A549 (cell line): ENCODE measurements at regions not wholly inside any gene's neighbourhood (a gene's known extent, or its start where the extent isn't known, plus 50 kb on each side); places are given as distances from the start of the nearest gene placed in this dataset.

Experiments used
- ATAC-seq, 2 experiments: fragments of 200-7000 bp in 1 of 2; fragments of >200 bp in 1 of 2; cut with Nextera tagmentation in 1 of 2; cut with Tn5 transposase in 1 of 2; 3 replicates each; pipeline versions ENCODE4 v1.8.0 to v1.9.1; 2018 to 2020; ENCODE audit warnings: mild to moderate bottlenecking in 1 of 2, moderate library complexity in 1 of 2
- CTCF ChIA-PET: fragments of 300-600 bp; sonication (Branson Sonifier 250); formaldehyde crosslinking; extraction: SDS; loops from one replicate; lab custom pipeline; 2021; ENCODE audit warnings: antibody characterized with exemption, inconsistent platforms; lab: Yijun Ruan, JAX
- POLR2A ChIA-PET: fragments of 350-600 bp; formaldehyde crosslinking; extraction: SDS; loops from one replicate; lab custom pipeline; 2021; ENCODE audit warnings: antibody characterized with exemption, inconsistent platforms; lab: Yijun Ruan, JAX
- DNase-seq, 2 experiments: peaks; one replicate each; pipeline versions ENCODE4 v3.0.0 to v3.0.0-alpha.2; 2011 to 2016; ENCODE audit warnings: low read depth in 1 of 2, low spot score in 1 of 2
- FAIRE-seq: peaks from 2 replicates; lab custom pipeline; 2011; peaks lifted over from hg19 to GRCh38; lab: Jason Lieb, UNC
- H3K27ac ChIP-seq, 2 experiments: fragments of >200 bp; sonication (Bioruptor Twin); formaldehyde crosslinking; 3 replicates each; pipeline ENCODE4 v1.5.1; 2016 to 2017
- H3K4me1 ChIP-seq: fragments of >200 bp; sonication (Bioruptor Twin); formaldehyde crosslinking; 3 replicates; pipeline ENCODE4 v1.6.1; 2016
- H3K4me2 ChIP-seq: fragments of >200 bp; sonication (Bioruptor Twin); formaldehyde crosslinking; 3 replicates; pipeline ENCODE4 v1.6.1; 2016
- H3K4me3 ChIP-seq: fragments of >200 bp; sonication (Bioruptor Twin); formaldehyde crosslinking; 3 replicates; pipeline ENCODE4 v1.5.1; 2016
- H3K9me3 ChIP-seq: fragments of >200 bp; sonication (Bioruptor Twin); formaldehyde crosslinking; 3 replicates; pipeline ENCODE4 v1.6.1; 2016
- CEBPB ChIP-seq, 2 experiments: fragments of >200 bp in 1 of 2; sonication (Bioruptor Twin) in 1 of 2; formaldehyde crosslinking in 1 of 2; IDR thresholded peaks; 2 replicates each; pipeline ENCODE4 v1.6.1; 2012 to 2016
- CHD2 ChIP-seq: fragments of 150-350 bp; IDR thresholded peaks from 2 replicates; pipeline ENCODE4 v1.6.1; 2014; ENCODE audit warnings: low read length; ENCODE audit not compliant: partially characterized antibody
- CHD4 ChIP-seq: fragments of 200-600 bp; sonication (generic); IDR thresholded peaks from 2 replicates; pipeline ENCODE4 v1.6.1; 2016; ENCODE audit warnings: antibody characterized with exemption, mild to moderate bottlenecking, borderline replicate concordance
- CTCF ChIP-seq: fragments of >200 bp; sonication (Bioruptor Twin); formaldehyde crosslinking; IDR thresholded peaks from 3 replicates; pipeline ENCODE4 v1.5.1; 2016
- EHMT2 ChIP-seq: fragments of 200-600 bp; sonication (generic); IDR thresholded peaks from 2 replicates; pipeline ENCODE4 v1.6.1; 2016; ENCODE audit warnings: antibody characterized with exemption, low read depth, mild to moderate bottlenecking, moderate library complexity
- ESRRA ChIP-seq: fragments of 150-350 bp; IDR thresholded peaks from 2 replicates; pipeline ENCODE4 v1.6.1; 2014; ENCODE audit warnings: mild to moderate bottlenecking, low read length, borderline replicate concordance
- FOSB ChIP-seq: fragments of 250-450 bp; sonication (Bioruptor Pico); IDR thresholded peaks from 2 replicates; pipeline ENCODE4 v1.5.0; 2020; ENCODE audit warnings: mild to moderate bottlenecking, moderate library complexity
- FOSL2 ChIP-seq, 2 experiments: fragments of 450-650 bp in 1 of 2; fragments of >200 bp in 1 of 2; sonication (Bioruptor Twin) in 1 of 2; formaldehyde crosslinking; IDR thresholded peaks; 2 replicates each; pipeline versions ENCODE4 v1.5.0 to v1.6.1; 2016 to 2020; ENCODE audit warnings: mild to moderate bottlenecking in 1 of 2, moderate library complexity in 1 of 2
- FOXS1 ChIP-seq: fragments of 250-450 bp; sonication (Bioruptor Pico); IDR thresholded peaks from 2 replicates; pipeline ENCODE4 v1.5.0; 2020; ENCODE audit warnings: mild to moderate bottlenecking, moderate library complexity
- HMGXB4 ChIP-seq: fragments of 250-450 bp; sonication (Bioruptor Pico); IDR thresholded peaks from 2 replicates; pipeline ENCODE4 v1.5.0; 2021; ENCODE audit warnings: mild to moderate bottlenecking, moderate library complexity, borderline replicate concordance
- HOXA7 ChIP-seq: fragments of 250-450 bp; sonication (Bioruptor Pico); IDR thresholded peaks from 2 replicates; pipeline ENCODE4 v1.5.0; 2020; ENCODE audit warnings: mild to moderate bottlenecking, moderate library complexity
- HOXB5 ChIP-seq: fragments of 250-450 bp; sonication (Bioruptor Pico); IDR thresholded peaks from 2 replicates; pipeline ENCODE4 v1.5.0; 2020; ENCODE audit warnings: mild to moderate bottlenecking, moderate library complexity
- KDM1A ChIP-seq: fragments of 200-600 bp; sonication (generic); IDR thresholded peaks from 2 replicates; pipeline ENCODE4 v1.6.1; 2016; ENCODE audit warnings: low read depth, mild to moderate bottlenecking
- MAZ ChIP-seq: fragments of 150-350 bp; IDR thresholded peaks from 2 replicates; pipeline ENCODE4 v1.6.1; 2014; ENCODE audit warnings: antibody characterized with exemption, low read depth, low read length, borderline replicate concordance
- NR3C1 ChIP-seq: fragments of >200 bp; sonication (Bioruptor Twin); formaldehyde crosslinking; IDR thresholded peaks from 3 replicates; pipeline ENCODE4 v1.6.1; 2017
- RAD21 ChIP-seq, 2 experiments: fragments of >200 bp in 1 of 2; sonication (Bioruptor Twin) in 1 of 2; formaldehyde crosslinking in 1 of 2; IDR thresholded peaks in 1 of 2; conservative IDR thresholded peaks in 1 of 2; 2 replicates in 1 of 2; 3 replicates in 1 of 2; pipeline ENCODE4 v1.6.1; 2012 to 2018; ENCODE audit warnings: inconsistent platforms in 1 of 2
- RCOR1 ChIP-seq: fragments of 150-350 bp; IDR thresholded peaks from 2 replicates; pipeline ENCODE4 v1.6.1; 2014; ENCODE audit warnings: antibody characterized with exemption, low read length, low read depth
- SMC3 ChIP-seq: fragments of >200 bp; sonication (Bioruptor Twin); formaldehyde crosslinking; IDR thresholded peaks from 3 replicates; pipeline ENCODE4 v1.6.1; 2018; ENCODE audit warnings: inconsistent platforms
- SREBF2 ChIP-seq: fragments of 450-650 bp; IDR thresholded peaks from 2 replicates; pipeline ENCODE4 v1.6.1; 2014; ENCODE audit warnings: mild to moderate bottlenecking, moderate library complexity
- ZC3H11A ChIP-seq: fragments of 450-650 bp; IDR thresholded peaks from 2 replicates; pipeline ENCODE4 v1.6.1; 2014; ENCODE audit warnings: antibody characterized with exemption, mild to moderate bottlenecking
- WGBS: methylation state at CpG from one replicate; pipeline ENCODE4 v1.1.6; 2017; ENCODE audit errors: missing lambda C conversion rate; 5-methylcytosine and 5-hydroxymethylcytosine counted together
- TF ChIP-seq, protein P1 (sequence below): fragments of 150-350 bp; IDR thresholded peaks from 2 replicates; pipeline ENCODE4 v1.6.1; 2014; ENCODE audit warnings: low read depth, mild to moderate bottlenecking, low read length

GRCh38 chr5:108670591-108671289, 77.0 kb upstream of the FER start:
- POLR2A ChIA-PET: no interaction called here
- CTCF ChIA-PET: interaction anchor here (2.9 kb wide), 1 partner anchor 10 kb away, joined by 11 read pairs; no protein-coding TSS in a partner anchor
- H3K4me3 ChIP-seq: no peak overlapping the region
- TF ChIP-seq ZC3H11A: no peak
- no peak for TF ChIP-seq FOSB (CRISPR knock-in tag)
- WGBS: 38% methylated on average over 7 of the region's 7 CpGs
- no peaks in the 10 kb centered on the region; the same call in 2 of the 3 replicates for H3K9me3 ChIP-seq
- no peak overlapping the region for H3K27ac ChIP-seq
- FAIRE-seq (no peak), DNase-seq (no peak), ATAC-seq (no peak)
- H3K4me1 ChIP-seq: no peaks in the 10 kb centered on the region
- no peak overlapping the region for H3K4me2 ChIP-seq

GRCh38 chr5:108669462-108669861, 78.2 kb upstream of the FER start:
- CTCF ChIA-PET: no interaction called here
- ATAC-seq (no peak), DNase-seq (no peak), FAIRE-seq (no peak)
- POLR2A ChIA-PET: no interaction called here
- H3K27ac ChIP-seq: no peak overlapping the region
- H3K4me1 ChIP-seq: no peaks in the 10 kb centered on the region
- no peaks in the 10 kb centered on the region; the same call in 2 of the 3 replicates for H3K9me3 ChIP-seq
- TF ChIP-seq RCOR1: no peak
- TF ChIP-seq FOXS1 (CRISPR knock-in tag): no peak
- no peak for TF ChIP-seq NR3C1
- no peak for TF ChIP-seq SMC3
- TF ChIP-seq HOXB5: no peak
- no peak overlapping the region for H3K4me2 ChIP-seq
- no peak overlapping the region for H3K4me3 ChIP-seq
- 39% methylated on average over 1 of the region's 1 CpG for WGBS

DNA sequence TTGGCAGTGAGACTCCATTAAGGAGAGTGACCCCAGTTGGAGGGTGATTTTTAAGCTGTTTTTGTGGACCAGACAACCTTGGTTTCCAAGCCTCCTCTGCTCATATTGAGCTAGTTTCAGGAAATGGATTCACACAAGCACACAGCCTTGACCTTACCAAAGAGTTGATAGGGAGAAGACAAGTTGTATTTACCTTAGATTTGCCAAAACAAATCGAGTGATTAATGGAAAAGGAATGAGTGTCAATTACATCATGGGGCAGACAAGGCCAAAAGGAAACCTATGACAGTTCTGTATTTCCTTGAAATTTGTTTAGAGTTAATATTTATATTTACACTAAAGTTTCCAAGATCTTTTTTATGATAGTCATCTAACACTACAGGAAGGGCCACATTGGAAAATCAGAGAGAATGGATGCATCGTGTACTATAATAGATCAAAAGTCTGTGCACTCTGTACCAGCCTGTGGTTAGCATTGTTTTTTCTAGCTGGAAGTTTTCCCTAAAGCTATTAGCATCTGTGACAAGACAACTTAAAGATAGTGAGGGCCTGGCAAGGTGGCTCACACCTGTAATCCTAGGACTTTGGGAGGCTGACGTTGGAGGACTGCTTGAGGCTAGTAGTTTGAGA, 86.0 kb upstream of the FER start:
- peak overlapping the region; percentile 26; the same call in 1 of the 3 replicates for H3K4me2 ChIP-seq
- ChIA-PET POLR2A (no interaction called here), CTCF (interaction anchor here (0.7 to 0.8 kb wide), 2 partner anchors 19 to 20 kb away, joined by 3 to 5 read pairs; no protein-coding TSS in a partner anchor)
- H3K9me3 ChIP-seq: no peaks in the 10 kb centered on the region
- H3K4me3 ChIP-seq: no peak overlapping the region
- 23% methylated on average over 3 of the region's 3 CpGs for WGBS
- H3K4me1 ChIP-seq: peaks cover 6% of the 10 kb centered on the region; the same call in 1 of the 3 replicates
- no peak overlapping the region for H3K27ac ChIP-seq
- ATAC-seq (peak in 1 of 2 experiments; percentile 52; a peak in 3 of 6 replicates), DNase-seq (peak in 1 of 2 experiments; percentile 32), FAIRE-seq (peak; percentile 36)
- no peak for TF ChIP-seq KDM1A
- no peak for TF ChIP-seq FOSL2 (IDR thresholded peaks at IDR 0.05)
- TF ChIP-seq FOSL2 (CRISPR knock-in tag; IDR thresholded peaks at IDR 0.05): 0 out of 2 replicates have a peak, but pooled peaks have one; percentile 22
- TF ChIP-seq, all 56 proteins: peak for 1

DNA sequence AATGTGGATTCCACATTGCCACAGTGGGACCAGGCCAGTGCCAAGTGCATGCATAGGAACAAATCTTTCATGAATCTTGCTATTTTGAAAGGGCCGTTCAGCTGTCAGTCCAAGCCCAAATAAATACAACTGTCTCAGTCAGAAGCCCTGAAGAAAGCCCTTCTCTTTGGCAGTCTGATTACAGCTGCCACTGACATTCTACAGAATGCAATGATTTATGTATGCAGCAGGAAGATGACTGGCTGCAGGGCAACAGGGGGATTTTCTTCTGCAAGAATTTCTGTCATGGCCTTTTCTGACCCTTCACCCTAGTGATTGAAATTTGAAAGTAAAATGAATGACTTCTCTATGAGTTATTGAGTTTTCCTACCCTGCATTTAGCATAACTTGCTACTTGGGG, 86.7 kb upstream of the FER start:
- ChIA-PET CTCF (interaction anchor here (1.1 kb wide), 1 partner anchor 12 kb away, joined by 3 read pairs; no protein-coding TSS in a partner anchor), POLR2A (no interaction called here)
- ATAC-seq (no peak), FAIRE-seq (no peak), DNase-seq (no peak)
- H3K9me3 ChIP-seq: no peaks in the 10 kb centered on the region
- 0 out of 3 replicates have a peak overlapping the region, but pooled peaks have one; percentile 26 for H3K4me2 ChIP-seq
- WGBS: 67% methylated on average over 1 of the region's 1 CpG
- TF ChIP-seq CEBPB (IDR thresholded peaks at IDR 0.05): no peak
- no peak for TF ChIP-seq ESRRA
- TF ChIP-seq RAD21 (conservative IDR thresholded peaks at IDR 0.05 in 1 of 2, IDR thresholded peaks at IDR 0.05 in 1 of 2): no peak
- TF ChIP-seq EHMT2: no peak
- no peak for TF ChIP-seq CTCF
- TF ChIP-seq, protein P1, sequence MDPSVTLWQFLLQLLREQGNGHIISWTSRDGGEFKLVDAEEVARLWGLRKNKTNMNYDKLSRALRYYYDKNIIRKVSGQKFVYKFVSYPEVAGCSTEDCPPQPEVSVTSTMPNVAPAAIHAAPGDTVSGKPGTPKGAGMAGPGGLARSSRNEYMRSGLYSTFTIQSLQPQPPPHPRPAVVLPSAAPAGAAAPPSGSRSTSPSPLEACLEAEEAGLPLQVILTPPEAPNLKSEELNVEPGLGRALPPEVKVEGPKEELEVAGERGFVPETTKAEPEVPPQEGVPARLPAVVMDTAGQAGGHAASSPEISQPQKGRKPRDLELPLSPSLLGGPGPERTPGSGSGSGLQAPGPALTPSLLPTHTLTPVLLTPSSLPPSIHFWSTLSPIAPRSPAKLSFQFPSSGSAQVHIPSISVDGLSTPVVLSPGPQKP: no peak
- TF ChIP-seq HOXA7: no peak
- no peak for TF ChIP-seq MAZ
- TF ChIP-seq HMGXB4 (CRISPR knock-in tag): no peak
- no peak for TF ChIP-seq CHD4
- no peak for TF ChIP-seq FOSB (CRISPR knock-in tag)
- no peak for TF ChIP-seq FOXS1 (CRISPR knock-in tag)
- TF ChIP-seq CHD2: no peak
- no peak for TF ChIP-seq SREBF2
- peaks cover 10% of the 10 kb centered on the region; the same call in 1 of the 3 replicates for H3K4me1 ChIP-seq
- no peak overlapping the region for H3K27ac ChIP-seq
- H3K4me3 ChIP-seq: no peak overlapping the region
